GM12878 (cell line): ENCODE measurements at regions not wholly inside any gene's neighbourhood (a gene's known extent, or its start where the extent isn't known, plus 50 kb on each side); places are given as distances from the start of the nearest gene placed in this dataset.

Source experiments
- ATAC-seq: fragments of 200-7000 bp; cut with Tn5 transposase; 3 replicates; pipeline ENCODE4 v1.9.1; 2020; ENCODE audit warnings: mild to moderate bottlenecking, moderate library complexity
- BruUV-seq: library from RNA; stranded (reverse); fragments of 400-500 nt; replicated peaks from 2 replicates; lab custom pipeline; 2021; lab: Mats Ljungman, UMichigan
- CTCF ChIA-PET: fragments of 300-600 bp; sonication (Branson Sonifier 250); formaldehyde crosslinking; extraction: SDS; loops from one replicate; lab custom pipeline; 2021; ENCODE audit warnings: inconsistent platforms; lab: Yijun Ruan, JAX
- POLR2A ChIA-PET: fragments of 350-600 bp; formaldehyde crosslinking; extraction: SDS; loops from one replicate; lab custom pipeline; 2021; ENCODE audit warnings: inconsistent platforms; lab: Charles Lee
- RAD21 ChIA-PET: fragments of 300-600 bp; sonication (Branson Sonifier 250); formaldehyde crosslinking; loops from one replicate; lab custom pipeline; 2023; ENCODE audit warnings: antibody characterized with exemption; ENCODE audit not compliant: unreplicated experiment; lab: Charles Lee
- SMC1A ChIA-PET: fragments of 300-600 bp; sonication (Branson Sonifier 250); formaldehyde crosslinking; loops from one replicate; lab custom pipeline; 2023; ENCODE audit not compliant: unreplicated experiment, uncharacterized antibody; lab: Charles Lee
- DNase-seq: peaks from one replicate; pipeline ENCODE4 v3.0.0-alpha.2; 2011; ENCODE audit warnings: low read depth, low spot score
- FAIRE-seq: peaks from 3 replicates; lab custom pipeline; 2011; peaks lifted over from hg19 to GRCh38; lab: Jason Lieb, UNC
- H2AFZ ChIP-seq: 2 replicates; pipeline ENCODE4 v1.6.0; 2011; ENCODE audit warnings: low read depth, low read length, control low read depth; ENCODE audit not compliant: control insufficient read depth
- H3K27ac ChIP-seq: 2 replicates; pipeline ENCODE4 v1.5.1; 2011; ENCODE audit warnings: control low read depth; ENCODE audit not compliant: control insufficient read depth, insufficient read depth
- H3K27me3 ChIP-seq, 2 experiments: replicated peaks in 1 of 2; 2 replicates each; pipeline versions ENCODE4 v1.6.0 to v1.6.1; 2011; ENCODE audit warnings: low read length in 1 of 2; ENCODE audit not compliant: control insufficient read depth in 2 of 2, insufficient read depth in 2 of 2
- H3K36me3 ChIP-seq, 2 experiments: 2 replicates each; pipeline ENCODE4 v1.5.1; 2011; ENCODE audit warnings: low read length in 1 of 2; ENCODE audit not compliant: control insufficient read depth in 2 of 2, insufficient read depth in 2 of 2
- H3K4me1 ChIP-seq: 2 replicates; pipeline ENCODE4 v1.6.1; 2011; ENCODE audit warnings: mild to moderate bottlenecking, low read length, moderate library complexity, mixed read lengths; ENCODE audit not compliant: control insufficient read depth, insufficient read depth
- H3K4me2 ChIP-seq: 2 replicates; pipeline ENCODE4 v1.6.0; 2011; ENCODE audit warnings: control low read depth; ENCODE audit not compliant: control insufficient read depth, insufficient read depth
- H3K4me3 ChIP-seq: fragments of 200-600 bp; sonication (generic); 2 replicates; pipeline ENCODE4 v1.5.1; 2016
- H3K79me2 ChIP-seq: 2 replicates; pipeline ENCODE4 v1.6.0; 2011; ENCODE audit warnings: low read length; ENCODE audit not compliant: control insufficient read depth, insufficient read depth
- H3K9ac ChIP-seq: 2 replicates; pipeline ENCODE4 v1.8.0; 2011; ENCODE audit warnings: low read length, control low read depth, mixed read lengths; ENCODE audit not compliant: control insufficient read depth, insufficient read depth
- H3K9me3 ChIP-seq: replicated peaks from 3 replicates; pipeline ENCODE4 v1.5.1; 2011; ENCODE audit warnings: mild to moderate bottlenecking, low read length; ENCODE audit not compliant: control insufficient read depth, insufficient read depth
- H4K20me1 ChIP-seq: 2 replicates; pipeline ENCODE4 v1.6.0; 2011; ENCODE audit not compliant: control insufficient read depth, insufficient read depth
- CEBPZ ChIP-seq: fragments of 150-350 bp; IDR thresholded peaks from 2 replicates; pipeline ENCODE4 v1.6.1; 2016; ENCODE audit warnings: low read depth, low read length
- DPF2 ChIP-seq: fragments of 450-650 bp; IDR thresholded peaks from 2 replicates; pipeline ENCODE4 v1.6.1; 2017; ENCODE audit warnings: mild to moderate bottlenecking
- HDAC2 ChIP-seq: fragments of 200-600 bp; sonication (generic); IDR thresholded peaks from 2 replicates; pipeline ENCODE4 v1.6.1; 2017
- MEF2B ChIP-seq: fragments of 450-650 bp; IDR thresholded peaks from 2 replicates; pipeline ENCODE4 v1.6.1; 2018; ENCODE audit warnings: mild to moderate bottlenecking, moderate library complexity; ENCODE audit not compliant: partially characterized antibody, poor library complexity, severe bottlenecking
- MLLT1 ChIP-seq: fragments of 450-650 bp; IDR thresholded peaks from 2 replicates; pipeline ENCODE4 v1.6.1; 2016; ENCODE audit warnings: mild to moderate bottlenecking
- MXI1 ChIP-seq: fragments of 150-350 bp; IDR thresholded peaks from 2 replicates; pipeline ENCODE4 v1.6.1; 2011; ENCODE audit warnings: low read depth, mild to moderate bottlenecking, inconsistent platforms, low read length, improper control_type of control experiment
- NFIC ChIP-seq: IDR thresholded peaks from 2 replicates; pipeline ENCODE4 v1.6.1; 2012; ENCODE audit warnings: low read depth, mild to moderate bottlenecking, inconsistent platforms, low read length, moderate library complexity
- NFYB ChIP-seq: IDR thresholded peaks from 2 replicates; pipeline ENCODE4 v1.6.1; 2011; ENCODE audit warnings: low read depth, mild to moderate bottlenecking, low read length, improper control_type of control experiment, moderate library complexity; ENCODE audit not compliant: insufficient read depth
- PAX8 ChIP-seq: fragments of 450-650 bp; IDR thresholded peaks from 2 replicates; pipeline ENCODE4 v1.6.1; 2017; ENCODE audit warnings: mild to moderate bottlenecking, moderate library complexity
- SPI1 ChIP-seq: IDR thresholded peaks from 2 replicates; pipeline ENCODE4 v1.6.1; 2011; ENCODE audit warnings: low read depth, mild to moderate bottlenecking, low read length, moderate library complexity, borderline replicate concordance; ENCODE audit not compliant: insufficient read depth
- SRF ChIP-seq, 2 experiments: IDR thresholded peaks; 2 replicates each; pipeline ENCODE4 v1.6.1; 2011; ENCODE audit warnings: low read depth in 2 of 2, low read length in 2 of 2, mild to moderate bottlenecking in 1 of 2, moderate library complexity in 1 of 2
- YY1 ChIP-seq: IDR thresholded peaks from 2 replicates; pipeline ENCODE4 v1.6.1; 2011; ENCODE audit warnings: low read depth, mild to moderate bottlenecking, low read length
- ZNF24 ChIP-seq: fragments of 450-650 bp; IDR thresholded peaks from 2 replicates; pipeline ENCODE4 v1.6.1; 2017; ENCODE audit warnings: antibody characterized with exemption, mild to moderate bottlenecking
- ZNF274 ChIP-seq: IDR thresholded peaks from one replicate; pipeline ENCODE4 v1.8.0; 2011; ENCODE audit not compliant: insufficient read length, insufficient read depth
- ZNF687 ChIP-seq: fragments of 450-650 bp; IDR thresholded peaks from 2 replicates; pipeline ENCODE4 v1.6.1; 2017; ENCODE audit warnings: mild to moderate bottlenecking, moderate library complexity
- WGBS: methylation state at CpG from one replicate; pipeline ENCODE4 v1.1.6; 2016; ENCODE audit warnings: low lambda C conversion rate; ENCODE audit not compliant: insufficient replicate concordance, insufficient coverage; ENCODE audit errors: missing lambda C conversion rate; 5-methylcytosine and 5-hydroxymethylcytosine counted together
- in situ Hi-C: fragments of 300-500 bp; cut with MboI; formaldehyde crosslinking; loops from 9 replicates; pipeline ENCODE4 v1.14.3; 2018; ENCODE audit warnings: mixed read lengths
- intact Hi-C: fragments of 100-400 bp; cut with micrococcal nuclease; formaldehyde crosslinking; loops from one replicate; pipeline ENCODE4 v1.14.2; 2022; ENCODE audit not compliant: unreplicated experiment
- TF ChIP-seq, protein P1 (sequence below): fragments of 450-650 bp; IDR thresholded peaks from 2 replicates; pipeline ENCODE4 v1.6.1; 2016; ENCODE audit warnings: mild to moderate bottlenecking

DNA sequence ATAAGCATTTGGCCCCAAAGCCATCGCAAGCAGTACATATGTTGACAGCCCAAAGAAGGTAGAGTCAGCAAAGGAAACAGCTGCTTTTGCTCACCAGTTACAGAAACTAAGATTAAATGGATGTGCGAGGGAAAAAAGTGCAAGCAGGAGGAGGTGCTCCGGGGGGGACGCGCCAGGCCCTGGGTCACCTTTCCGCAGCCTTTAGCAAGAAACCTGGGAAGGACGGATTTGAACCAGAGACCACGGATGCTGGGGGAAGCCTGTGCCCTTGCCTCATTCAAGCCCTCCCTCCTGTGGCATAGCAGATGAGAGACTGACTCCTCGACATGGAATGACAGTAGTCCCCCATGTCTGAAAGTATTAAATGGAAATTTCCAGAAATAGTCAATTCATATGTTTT, 405.6 kb upstream of the PRKCQ start:
- H3K9ac ChIP-seq = no peak overlapping the region
- ATAC-seq (no peak), DNase-seq (no peak), FAIRE-seq (no peak)
- no TSS peak for BruUV-seq
- intact Hi-C loops = no loop called here
- H2AFZ ChIP-seq = no peak overlapping the region
- H3K4me1 ChIP-seq = no peaks in the 10 kb centered on the region
- H3K4me3 ChIP-seq = no peak overlapping the region
- H3K9me3 ChIP-seq = no peaks in the 10 kb centered on the region
- 37% methylated on average over 5 of the region's 9 CpGs for WGBS
- ChIA-PET CTCF (interaction anchor here (0.7 kb wide), 1 partner anchor 64 kb away, joined by 3 read pairs; no protein-coding TSS in a partner anchor), POLR2A (no interaction called here), SMC1A (interaction anchor here (1.1 kb wide), 1 partner anchor 66 kb away, joined by 4 read pairs; no protein-coding TSS in a partner anchor), RAD21 (no interaction called here)
- H4K20me1 ChIP-seq = no peaks in the 10 kb centered on the region
- no peaks in the 10 kb centered on the region for H3K36me3 ChIP-seq
- in situ Hi-C loops = no loop called here
- H3K4me2 ChIP-seq = no peak overlapping the region
- H3K27me3 ChIP-seq = no peaks in the 10 kb centered on the region
- H3K27ac ChIP-seq = no peak overlapping the region
- no peaks in the 10 kb centered on the region for H3K79me2 ChIP-seq
- TF ChIP-seq MEF2B (no peak), NFIC (no peak), DPF2 (no peak), CEBPZ (no peak), PAX8 (no peak), SRF (IDR thresholded peaks at IDR 0.05; ENCODE audit: low read depth in 2 of 2, low read length in 2 of 2) (no peak), MLLT1 (no peak), HDAC2 (no peak), SPI1 (no peak), ZNF274 (no peak), YY1 (no peak), NFYB (no peak), ZNF24 (no peak), ZNF687 (no peak), MXI1 (no peak)
- TF ChIP-seq, protein P1, sequence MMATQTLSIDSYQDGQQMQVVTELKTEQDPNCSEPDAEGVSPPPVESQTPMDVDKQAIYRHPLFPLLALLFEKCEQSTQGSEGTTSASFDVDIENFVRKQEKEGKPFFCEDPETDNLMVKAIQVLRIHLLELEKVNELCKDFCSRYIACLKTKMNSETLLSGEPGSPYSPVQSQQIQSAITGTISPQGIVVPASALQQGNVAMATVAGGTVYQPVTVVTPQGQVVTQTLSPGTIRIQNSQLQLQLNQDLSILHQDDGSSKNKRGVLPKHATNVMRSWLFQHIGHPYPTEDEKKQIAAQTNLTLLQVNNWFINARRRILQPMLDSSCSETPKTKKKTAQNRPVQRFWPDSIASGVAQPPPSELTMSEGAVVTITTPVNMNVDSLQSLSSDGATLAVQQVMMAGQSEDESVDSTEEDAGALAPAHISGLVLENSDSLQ = no peak
